ENCODE measurements at regions not wholly inside any gene's neighbourhood (a gene's known extent, or its start where the extent isn't known, plus 50 kb on each side); places are given as distances from the start of the nearest gene placed in this dataset.
"Not testable (repeated sequence)": the region's sequence is repeated elsewhere in the genome, so short reads cannot be mapped to it uniquely, and the experiment has no call there.

GRCh38 chr2:45102579-45103117 is 93.4 kb upstream of the SIX2 start:
- no peak for DNase-seq

GRCh38 chr2:45102141-45102540 is 92.9 kb upstream of the SIX2 start:
- DNase-seq, result no peak

- no peak for DNase-seq
Observed at GRCh38 chr2:45096996-45097395, 87.7 kb upstream of the SIX2 start.

- DNase-seq, result not testable (repeated sequence)
Observed at GRCh38 chr2:45096038-45096437, 86.8 kb upstream of the SIX2 start.

GRCh38 chr2:45093663-45094062 is 84.4 kb upstream of the SIX2 start:
- DNase-seq, result no peak

- DNase-seq, result no peak
Observed at GRCh38 chr2:45093181-45093580, 83.9 kb upstream of the SIX2 start.

- no peak for DNase-seq
Observed at GRCh38 chr2:45089554-45090261, 80.5 kb upstream of the SIX2 start.

GRCh38 chr2:45085487-45085886 is 76.2 kb upstream of the SIX2 start:
- DNase-seq, result no peak

- no peak for DNase-seq
Observed at GRCh38 chr2:45084361-45085020, 75.2 kb upstream of the SIX2 start.

- DNase-seq, result no peak
Observed at GRCh38 chr2:45083175-45083574, 73.9 kb upstream of the SIX2 start.

- DNase-seq, result no peak
Observed at GRCh38 chr2:45074713-45075112, 65.5 kb upstream of the SIX2 start.

- DNase-seq, result no peak
Observed at GRCh38 chr2:45072862-45073237, 63.6 kb upstream of the SIX2 start.

- DNase-seq, result no peak
Observed at GRCh38 chr2:45072064-45072861, 63.0 kb upstream of the SIX2 start.

- peak; percentile 51 to 55 for DNase-seq
Observed at GRCh38 chr2:45070113-45070652, 60.9 kb upstream of the SIX2 start.

GRCh38 chr2:45069684-45070083 is 60.4 kb upstream of the SIX2 start:
- no peak for DNase-seq

- DNase-seq, result no peak
Observed at GRCh38 chr2:45068571-45069140, 59.4 kb upstream of the SIX2 start.

GRCh38 chr2:45067859-45068570 is 58.8 kb upstream of the SIX2 start:
- no peak for DNase-seq

Measured in NCI-H526 (cell line).